HEK293 (cell line): ENCODE measurements at regions not wholly inside any gene's neighbourhood (a gene's known extent, or its start where the extent isn't known, plus 50 kb on each side); places are given as distances from the start of the nearest gene placed in this dataset.
"Not testable (repeated sequence)": the region's sequence is repeated elsewhere in the genome, so short reads cannot be mapped to it uniquely, and the experiment has no call there.

Experiments used
- CTCF ChIA-PET: fragments of 350-600 bp; formaldehyde crosslinking; extraction: SDS; loops from one replicate; lab custom pipeline; 2021; ENCODE audit warnings: antibody characterized with exemption; lab: Yijun Ruan, JAX
- POLR2A ChIA-PET: fragments of 300-600 bp; formaldehyde crosslinking; extraction: SDS; loops from one replicate; lab custom pipeline; 2020; ENCODE audit warnings: antibody characterized with exemption, inconsistent platforms; lab: Yijun Ruan, JAX
- H3K27ac ChIP-seq: fragments of 200-500 bp; sonication (Bioruptor generic); 2 replicates; pipeline ENCODE4 v1.5.1; 2014; ENCODE audit warnings: low read depth, low read length, control low read depth, inconsistent platforms; ENCODE audit errors: extremely low read depth
- H3K36me3 ChIP-seq, 2 experiments: fragments of 200-500 bp in 1 of 2; sonication (Bioruptor generic) in 1 of 2; 1 replicate in 1 of 2; 2 replicates in 1 of 2; pipeline ENCODE4 v1.5.1; 2014 to 2017; ENCODE audit warnings: inconsistent platforms in 2 of 2, low read length in 2 of 2; ENCODE audit not compliant: control insufficient read depth in 2 of 2, insufficient read depth in 1 of 2
- H3K4me1 ChIP-seq: fragments of 200-500 bp; sonication (Bioruptor generic); 2 replicates; pipeline ENCODE4 v1.5.1; 2014; ENCODE audit warnings: mild to moderate bottlenecking, low read length, inconsistent platforms; ENCODE audit not compliant: control insufficient read depth, insufficient read depth
- H3K4me3 ChIP-seq: 2 replicates; pipeline ENCODE4 v1.5.1; 2011; ENCODE audit warnings: low read depth, mild to moderate bottlenecking, control low read depth, low read length, moderate library complexity
- H3K9me3 ChIP-seq: fragments of 200-500 bp; sonication (Bioruptor generic); 2 replicates; pipeline ENCODE4 v1.5.1; 2014; ENCODE audit warnings: low read depth, low read length, inconsistent platforms; ENCODE audit not compliant: control insufficient read depth, insufficient read depth
- GLIS2 ChIP-seq: fragments of 450-650 bp; formaldehyde crosslinking; IDR thresholded peaks from 2 replicates; pipeline ENCODE4 v1.5.1; 2016; ENCODE audit warnings: missing biosample characterization, missing genetic modification characterization
- HOXD13 ChIP-seq: sonication (generic); formaldehyde crosslinking; IDR thresholded peaks from 2 replicates; pipeline ENCODE4 v1.8.0; 2022; ENCODE audit warnings: missing genetic modification reagents, borderline replicate concordance
- KLF1 ChIP-seq: fragments of 450-650 bp; formaldehyde crosslinking; IDR thresholded peaks from 2 replicates; pipeline ENCODE4 v1.5.1; 2016; ENCODE audit warnings: missing biosample characterization, missing genetic modification characterization
- ZEB2 ChIP-seq: fragments of 450-650 bp; formaldehyde crosslinking; IDR thresholded peaks from 2 replicates; pipeline ENCODE4 v1.5.1; 2016; ENCODE audit warnings: missing biosample characterization, missing genetic modification characterization
- ZFP3 ChIP-seq: fragments of 450-650 bp; formaldehyde crosslinking; IDR thresholded peaks from 2 replicates; pipeline ENCODE4 v1.5.1; 2016; ENCODE audit warnings: low read depth, missing biosample characterization, missing genetic modification characterization
- ZNF114 ChIP-seq: fragments of 450-650 bp; formaldehyde crosslinking; IDR thresholded peaks from 2 replicates; pipeline ENCODE4 v1.5.0; 2017; ENCODE audit warnings: missing biosample characterization, missing genetic modification characterization
- ZNF16 ChIP-seq: fragments of 450-650 bp; formaldehyde crosslinking; IDR thresholded peaks from 2 replicates; pipeline ENCODE4 v1.5.1; 2016; ENCODE audit warnings: low read depth, missing biosample characterization, missing genetic modification characterization
- ZNF175 ChIP-seq: fragments of 450-650 bp; formaldehyde crosslinking; IDR thresholded peaks from 2 replicates; pipeline ENCODE4 v1.5.1; 2016; ENCODE audit warnings: missing biosample characterization, missing genetic modification characterization
- ZNF2 ChIP-seq: fragments of 450-650 bp; formaldehyde crosslinking; IDR thresholded peaks from 2 replicates; pipeline ENCODE4 v1.5.1; 2016; ENCODE audit warnings: missing biosample characterization, missing genetic modification characterization
- ZNF221 ChIP-seq: fragments of 450-650 bp; formaldehyde crosslinking; IDR thresholded peaks from 2 replicates; pipeline ENCODE4 v1.5.1; 2017; ENCODE audit warnings: missing biosample characterization, missing genetic modification characterization, borderline replicate concordance
- ZNF362 ChIP-seq: fragments of 450-650 bp; formaldehyde crosslinking; IDR thresholded peaks from 2 replicates; pipeline ENCODE4 v1.5.1; 2016; ENCODE audit warnings: missing biosample characterization, missing genetic modification characterization
- ZNF501 ChIP-seq: fragments of 450-650 bp; formaldehyde crosslinking; IDR thresholded peaks from 2 replicates; pipeline ENCODE4 v1.5.1; 2016; ENCODE audit warnings: missing biosample characterization, missing genetic modification characterization
- ZNF514 ChIP-seq: fragments of 450-650 bp; formaldehyde crosslinking; IDR thresholded peaks from 2 replicates; pipeline ENCODE4 v1.5.1; 2016; ENCODE audit warnings: missing biosample characterization, missing genetic modification characterization
- ZNF621 ChIP-seq: fragments of 450-650 bp; formaldehyde crosslinking; IDR thresholded peaks from 2 replicates; pipeline ENCODE4 v1.5.1; 2017; ENCODE audit warnings: missing biosample characterization, missing genetic modification characterization
- ZNF623 ChIP-seq: fragments of 450-650 bp; formaldehyde crosslinking; IDR thresholded peaks from 2 replicates; pipeline ENCODE4 v1.5.1; 2016; ENCODE audit warnings: missing biosample characterization, missing genetic modification characterization
- ZNF692 ChIP-seq: fragments of 450-650 bp; formaldehyde crosslinking; IDR thresholded peaks from 2 replicates; pipeline ENCODE4 v1.5.1; 2016; ENCODE audit warnings: missing biosample characterization, missing genetic modification characterization
- TF ChIP-seq, protein P1 (sequence below): fragments of 450-650 bp; formaldehyde crosslinking; IDR thresholded peaks from 2 replicates; pipeline ENCODE4 v1.5.1; 2016; ENCODE audit warnings: missing biosample characterization, missing genetic modification characterization

- TF ChIP-seq KLF1 (tag by site-specific recombination) (no peak), ZNF175 (tag by site-specific recombination) (no peak), ZNF114 (tag by site-specific recombination) (no peak), ZFP3 (tag by site-specific recombination) (no peak), ZNF621 (tag by site-specific recombination) (no peak), ZNF362 (tag by site-specific recombination) (no peak), ZNF514 (no peak)
- TF ChIP-seq, protein P1, sequence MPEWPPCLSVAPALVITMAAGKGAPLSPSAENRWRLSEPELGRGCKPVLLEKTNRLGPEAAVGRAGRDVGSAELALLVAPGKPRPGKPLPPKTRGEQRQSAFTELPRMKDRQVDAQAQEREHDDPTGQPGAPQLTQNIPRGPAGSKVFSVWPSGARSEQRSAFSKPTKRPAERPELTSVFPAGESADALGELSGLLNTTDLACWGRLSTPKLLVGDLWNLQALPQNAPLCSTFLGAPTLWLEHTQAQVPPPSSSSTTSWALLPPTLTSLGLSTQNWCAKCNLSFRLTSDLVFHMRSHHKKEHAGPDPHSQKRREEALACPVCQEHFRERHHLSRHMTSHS (tag by site-specific recombination), result no peak
These were observed 90.2 kb upstream of the FAM20C start (continued) for GRCh38 chr7:102047-102711.

- Histone ChIP-seq H3K9me3 (no peaks in the 10 kb centered on the region), H3K4me1 (no peaks in the 10 kb centered on the region), H3K36me3 (no peaks in the 10 kb centered on the region), H3K27ac (no peak overlapping the region), H3K4me3 (no peak overlapping the region)
- CTCF ChIA-PET, result no interaction called here
- POLR2A ChIA-PET, result no interaction called here
- no peak for TF ChIP-seq ZNF623
- TF ChIP-seq GLIS2 (tag by site-specific recombination), result no peak
- peak; percentile 96 for TF ChIP-seq KLF1 (tag by site-specific recombination)
These were observed 89.7 kb upstream of the FAM20C start for GRCh38 chr7:102721-103120.

DNA sequence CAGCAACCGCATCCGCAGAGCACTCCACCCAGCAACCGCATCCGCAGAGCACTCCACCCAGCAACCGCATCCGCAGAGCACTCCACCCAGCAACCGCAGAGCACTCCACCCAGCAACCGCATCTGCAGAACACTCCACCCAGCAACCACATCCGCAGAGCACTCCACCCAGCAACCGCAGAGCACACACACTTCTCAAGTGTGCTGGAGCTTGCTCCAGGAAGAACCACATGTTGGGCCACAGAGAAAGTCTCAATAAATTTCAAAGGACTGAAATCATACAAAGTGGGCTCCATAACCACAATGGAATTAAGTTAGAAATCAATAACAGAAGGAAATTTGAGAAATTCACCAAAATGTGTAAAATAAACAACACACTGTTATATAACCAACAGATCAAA, 88.4 kb upstream of the FAM20C start:
- H3K36me3 ChIP-seq, H3K27ac ChIP-seq, POLR2A ChIA-PET, H3K4me3 ChIP-seq, H3K9me3 ChIP-seq, H3K4me1 ChIP-seq, CTCF ChIA-PET: not testable (repeated sequence)

- H3K4me3 ChIP-seq, result no peak overlapping the region
- H3K9me3 ChIP-seq, result no peaks in the 10 kb centered on the region
- H3K27ac ChIP-seq, result no peak overlapping the region
- no peaks in the 10 kb centered on the region for H3K4me1 ChIP-seq
- no peaks in the 10 kb centered on the region for H3K36me3 ChIP-seq
- CTCF ChIA-PET, result no interaction called here
- POLR2A ChIA-PET, result no interaction called here
- TF ChIP-seq ZNF501 (tag by site-specific recombination), result no peak
These were observed 87.4 kb upstream of the FAM20C start for GRCh38 chr7:105002-105401.

DNA sequence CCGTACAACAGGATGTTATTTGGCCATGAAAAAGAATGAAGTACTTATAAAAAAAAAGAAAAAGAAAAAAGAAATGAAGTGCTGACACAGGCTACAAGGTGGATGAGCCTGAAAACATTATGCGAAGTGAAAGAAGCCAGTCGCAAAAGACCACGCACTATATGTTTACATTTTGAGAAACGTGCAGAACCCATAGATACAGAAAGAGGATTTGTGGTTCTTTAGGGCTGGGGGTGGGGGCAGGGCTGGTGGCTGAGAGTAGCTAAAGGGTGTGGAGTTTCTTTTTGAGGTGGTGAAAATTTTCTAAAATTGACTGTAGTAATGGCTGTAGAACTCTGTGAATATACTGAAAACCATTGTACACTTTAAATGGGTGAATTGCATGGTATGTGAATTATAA, 86.0 kb upstream of the FAM20C start:
- ChIA-PET CTCF (no interaction called here), POLR2A (no interaction called here)
- Histone ChIP-seq H3K36me3 (no peaks in the 10 kb centered on the region), H3K4me1 (no peaks in the 10 kb centered on the region), H3K27ac (no peak overlapping the region), H3K9me3 (no peaks in the 10 kb centered on the region), H3K4me3 (no peak overlapping the region)
- TF ChIP-seq HOXD13 (CRISPR knock-in tag) (no peak), ZEB2 (tag by site-specific recombination) (no peak), ZNF16 (tag by site-specific recombination) (no peak), ZNF692 (tag by site-specific recombination) (no peak), ZNF2 (tag by site-specific recombination) (no peak), ZNF221 (tag by site-specific recombination) (no peak)
